Uterus (tissue), 2 donors: ENCODE measurements at regions not wholly inside any gene's neighbourhood (a gene's known extent, or its start where the extent isn't known, plus 50 kb on each side); places are given as distances from the start of the nearest gene placed in this dataset.

ENCODE experiments used
- POLR2A ChIP-seq, 2 donors: fragments of 450-650 bp; IDR thresholded peaks; one replicate each; pipeline ENCODE4 v1.6.1; 2016; ENCODE audit warnings: antibody characterized with exemption in 2 of 2, mild to moderate bottlenecking in 1 of 2, moderate library complexity in 1 of 2
- TF ChIP-seq, protein P1 (sequence below), 4 experiments: fragments of 200-600 bp in 2 of 4; fragments of 450-650 bp in 2 of 4; sonication (generic) in 2 of 4; IDR thresholded peaks; one replicate each; pipeline ENCODE4 v1.5.1; 2016 to 2019; ENCODE audit warnings: antibody characterized with exemption in 4 of 4, mild to moderate bottlenecking in 2 of 4, moderate library complexity in 1 of 4

DNA sequence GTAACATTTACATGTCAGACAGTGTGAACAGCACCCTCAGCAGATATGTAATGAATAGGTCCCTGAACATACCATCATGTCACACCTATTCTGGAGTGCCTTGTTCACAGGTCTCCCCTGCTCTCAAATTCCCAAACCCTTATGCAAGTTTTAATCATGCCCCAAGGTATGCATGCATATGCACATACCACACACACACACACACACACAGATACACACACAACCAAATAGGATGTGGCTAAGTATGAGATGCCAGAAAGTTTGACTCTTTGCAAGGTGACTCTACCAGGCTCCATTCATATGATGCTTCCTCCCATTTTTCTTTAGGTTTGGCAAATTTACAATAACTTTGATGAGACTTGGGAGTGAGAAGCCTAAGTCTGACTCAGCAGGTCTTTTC is 243.8 kb upstream of the IRAK1BP1 start:
- TF ChIP-seq, protein P1, sequence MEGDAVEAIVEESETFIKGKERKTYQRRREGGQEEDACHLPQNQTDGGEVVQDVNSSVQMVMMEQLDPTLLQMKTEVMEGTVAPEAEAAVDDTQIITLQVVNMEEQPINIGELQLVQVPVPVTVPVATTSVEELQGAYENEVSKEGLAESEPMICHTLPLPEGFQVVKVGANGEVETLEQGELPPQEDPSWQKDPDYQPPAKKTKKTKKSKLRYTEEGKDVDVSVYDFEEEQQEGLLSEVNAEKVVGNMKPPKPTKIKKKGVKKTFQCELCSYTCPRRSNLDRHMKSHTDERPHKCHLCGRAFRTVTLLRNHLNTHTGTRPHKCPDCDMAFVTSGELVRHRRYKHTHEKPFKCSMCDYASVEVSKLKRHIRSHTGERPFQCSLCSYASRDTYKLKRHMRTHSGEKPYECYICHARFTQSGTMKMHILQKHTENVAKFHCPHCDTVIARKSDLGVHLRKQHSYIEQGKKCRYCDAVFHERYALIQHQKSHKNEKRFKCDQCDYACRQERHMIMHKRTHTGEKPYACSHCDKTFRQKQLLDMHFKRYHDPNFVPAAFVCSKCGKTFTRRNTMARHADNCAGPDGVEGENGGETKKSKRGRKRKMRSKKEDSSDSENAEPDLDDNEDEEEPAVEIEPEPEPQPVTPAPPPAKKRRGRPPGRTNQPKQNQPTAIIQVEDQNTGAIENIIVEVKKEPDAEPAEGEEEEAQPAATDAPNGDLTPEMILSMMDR (IDR thresholded peaks at IDR 0.05): no peak
- no peak for TF ChIP-seq POLR2A (IDR thresholded peaks at IDR 0.05)
